K562 (cell line): ENCODE measurements at regions not wholly inside any gene's neighbourhood (a gene's known extent, or its start where the extent isn't known, plus 50 kb on each side); places are given as distances from the start of the nearest gene placed in this dataset.

Experiments
- FOXJ3 ChIP-seq: sonication (generic); formaldehyde crosslinking; IDR thresholded peaks from 2 replicates; pipeline ENCODE4 v1.4.0; 2020; ENCODE audit warnings: mild to moderate bottlenecking, missing genetic modification reagents
- SP2 ChIP-seq: IDR thresholded peaks from 2 replicates; pipeline ENCODE4 v1.6.1; 2011; ENCODE audit warnings: mild to moderate bottlenecking, low read depth, low read length, moderate library complexity; ENCODE audit not compliant: poor library complexity, severe bottlenecking; ENCODE audit errors: extremely low read depth
- YY1 ChIP-seq, 3 experiments: IDR thresholded peaks; 2 replicates each; pipeline ENCODE4 v1.6.1; 2011; ENCODE audit warnings: low read length in 2 of 3, mild to moderate bottlenecking in 2 of 3, moderate library complexity in 2 of 3, borderline replicate concordance in 1 of 3, control low read depth in 1 of 3, low read depth in 1 of 3; ENCODE audit not compliant: insufficient read depth in 3 of 3, insufficient replicate concordance in 2 of 3, control insufficient read depth in 1 of 3, insufficient read length in 1 of 3; ENCODE audit errors: extremely low read depth in 1 of 3
- ZBTB8A ChIP-seq: fragments of 450-650 bp; IDR thresholded peaks from 2 replicates; pipeline ENCODE4 v1.6.1; 2018; ENCODE audit warnings: mild to moderate bottlenecking, moderate library complexity; ENCODE audit not compliant: partially characterized antibody

GRCh38 chr1:9466780-9467758, 72.2 kb upstream of the SLC25A33 start:
- TF ChIP-seq YY1 (IDR thresholded peaks at IDR 0.05; ENCODE audit: borderline replicate concordance in 1 of 3, control insufficient read depth in 1 of 3, extremely low read depth in 1 of 3, insufficient read depth in 3 of 3, insufficient read length in 1 of 3, insufficient replicate concordance in 2 of 3, low read depth in 1 of 3, low read length in 2 of 3) (no peak), FOXJ3 (CRISPR knock-in tag) (no peak), ZBTB8A (no peak), SP2 (no peak)
